B cell (primary cell): ENCODE measurements at regions not wholly inside any gene's neighbourhood (a gene's known extent, or its start where the extent isn't known, plus 50 kb on each side); places are given as distances from the start of the nearest gene placed in this dataset.

Source experiments
- ATAC-seq: fragments of 200-7000 bp; cut with Tn5 transposase; one replicate; pipeline ENCODE4 v1.10.0; 2021; ENCODE audit warnings: low read depth, mild to moderate bottlenecking, moderate number of reproducible peaks, moderate library complexity
- CTCF ChIA-PET: fragments of 350-600 bp; sonication (Branson Sonifier 250); formaldehyde crosslinking; loops from one replicate; lab custom pipeline; 2021; ENCODE audit warnings: antibody characterized with exemption, inconsistent platforms; lab: Charles Lee
- POLR2A ChIA-PET: fragments of 350-600 bp; sonication (Branson Sonifier 250); formaldehyde crosslinking; loops from one replicate; lab custom pipeline; 2021; ENCODE audit warnings: antibody characterized with exemption; lab: Charles Lee
- DNase-seq: peaks from one replicate; pipeline ENCODE4 v3.0.0; 2013
- H2AFZ ChIP-seq: 2 replicates; pipeline ENCODE4 v1.6.1; 2012; ENCODE audit warnings: mild to moderate bottlenecking, low read depth, low read length; ENCODE audit not compliant: insufficient read depth, poor library complexity, severe bottlenecking
- H3K27ac ChIP-seq, 2 donors: 1 replicate in 1 of 2; 2 replicates in 1 of 2; pipeline ENCODE4 v1.5.1; 2012 to 2013; ENCODE audit warnings: low read length in 2 of 2, mild to moderate bottlenecking in 2 of 2, moderate library complexity in 1 of 2
- H3K27me3 ChIP-seq, 4 experiments: fragments of 200-600 bp in 1 of 4; sonication (generic) in 1 of 4; replicated peaks in 1 of 4; 1 replicate in 2 of 4; 2 replicates in 2 of 4; pipeline versions ENCODE4 v1.6.1 to v1.7.0; 2013 to 2016; ENCODE audit warnings: low read length in 3 of 4, mild to moderate bottlenecking in 2 of 4, mixed read lengths in 1 of 4, moderate library complexity in 1 of 4; ENCODE audit not compliant: insufficient read depth in 4 of 4, control insufficient read depth in 3 of 4; ENCODE audit errors: control extremely low read depth in 1 of 4
- H3K36me3 ChIP-seq, 2 experiments: replicated peaks in 1 of 2; 1 replicate in 1 of 2; 2 replicates in 1 of 2; pipeline versions ENCODE4 v1.6.1 to v1.7.1; 2013; ENCODE audit warnings: low read length in 1 of 2; ENCODE audit not compliant: insufficient read depth in 2 of 2, control insufficient read depth in 1 of 2; ENCODE audit errors: control extremely low read depth in 1 of 2, extremely low read depth in 1 of 2
- H3K4me1 ChIP-seq, 2 donors: fragments of 200-600 bp in 1 of 2; sonication (generic) in 1 of 2; 1 replicate in 1 of 2; 2 replicates in 1 of 2; pipeline versions ENCODE4 v1.5.1 to v1.6.1; 2013 to 2017; ENCODE audit warnings: low read length in 2 of 2; ENCODE audit not compliant: control insufficient read depth in 2 of 2, insufficient read depth in 2 of 2
- H3K4me2 ChIP-seq: replicated peaks from 2 replicates; pipeline ENCODE3; 2012; ENCODE audit warnings: mild to moderate bottlenecking, low read depth, low read length; ENCODE audit not compliant: poor library complexity, severe bottlenecking
- H3K4me3 ChIP-seq, 5 experiments: fragments of 200-600 bp in 1 of 5; sonication (generic) in 1 of 5; 1 replicate in 3 of 5; 2 replicates in 2 of 5; pipeline versions ENCODE4 v1.5.1 to v1.7.0; 2011 to 2016; ENCODE audit warnings: low read length in 4 of 5, mild to moderate bottlenecking in 4 of 5, low read depth in 2 of 5, control low read depth in 1 of 5, moderate library complexity in 1 of 5; ENCODE audit not compliant: insufficient read depth in 1 of 5; ENCODE audit errors: control extremely low read depth in 1 of 5, extremely low read depth in 1 of 5
- H3K79me2 ChIP-seq: fragments of 200-600 bp; sonication (generic); one replicate; pipeline ENCODE4 v1.6.0; 2016; ENCODE audit warnings: low read length; ENCODE audit not compliant: control insufficient read depth, insufficient read depth
- H3K9ac ChIP-seq: fragments of 200-600 bp; sonication (generic); 2 replicates; pipeline ENCODE4 v1.6.1; 2017; ENCODE audit warnings: mild to moderate bottlenecking, low read length, moderate library complexity
- H3K9me3 ChIP-seq, 3 donors: one replicate each; pipeline versions ENCODE4 v1.6.1 to v1.7.1; 2013; ENCODE audit warnings: low read length in 2 of 3; ENCODE audit not compliant: control insufficient read depth in 2 of 3, insufficient read depth in 1 of 3; ENCODE audit errors: control extremely low read depth in 1 of 3
- H4K20me1 ChIP-seq: 2 replicates; pipeline ENCODE4 v1.6.0; 2012; ENCODE audit warnings: mild to moderate bottlenecking, low read length; ENCODE audit not compliant: insufficient read depth, control insufficient read depth, poor library complexity, severe bottlenecking
- H3K27ac Mint-ChIP-seq: one replicate; pipeline ENCODE4 v1.8.0; 2021; ENCODE audit warnings: mixed read lengths
- H3K27me3 Mint-ChIP-seq: one replicate; pipeline ENCODE4 v1.8.0; 2021; ENCODE audit warnings: mixed read lengths
- H3K4me1 Mint-ChIP-seq: one replicate; pipeline ENCODE4 v1.8.0; 2021; ENCODE audit warnings: mixed read lengths
- H3K4me3 Mint-ChIP-seq: one replicate; pipeline ENCODE4 v1.8.0; 2021; ENCODE audit warnings: mixed read lengths
- H3K9me3 Mint-ChIP-seq: one replicate; pipeline ENCODE4 v1.8.0; 2022; ENCODE audit warnings: mixed read lengths; ENCODE audit not compliant: insufficient read depth
- CTCF ChIP-seq: fragments of 200-600 bp; IDR thresholded peaks from one replicate; pipeline ENCODE4 v1.8.0; 2022; ENCODE audit warnings: antibody characterized with exemption, mild to moderate bottlenecking
- EZH2 ChIP-seq: IDR thresholded peaks from 2 replicates; pipeline ENCODE4 v1.6.1; 2012; ENCODE audit warnings: borderline replicate concordance, low read depth, mild to moderate bottlenecking, moderate library complexity, low read length; ENCODE audit not compliant: insufficient read depth, poor library complexity, severe bottlenecking
- WGBS: methylation state at CpG from one replicate; pipeline ENCODE4 v1.1.5; 2013; ENCODE audit warnings: missing lambda C conversion rate; ENCODE audit not compliant: insufficient coverage; 5-methylcytosine and 5-hydroxymethylcytosine counted together
- intact Hi-C: fragments of 100-400 bp; cut with micrococcal nuclease; formaldehyde crosslinking; loops from one replicate; pipeline ENCODE4 v1.10.0; 2022

DNA sequence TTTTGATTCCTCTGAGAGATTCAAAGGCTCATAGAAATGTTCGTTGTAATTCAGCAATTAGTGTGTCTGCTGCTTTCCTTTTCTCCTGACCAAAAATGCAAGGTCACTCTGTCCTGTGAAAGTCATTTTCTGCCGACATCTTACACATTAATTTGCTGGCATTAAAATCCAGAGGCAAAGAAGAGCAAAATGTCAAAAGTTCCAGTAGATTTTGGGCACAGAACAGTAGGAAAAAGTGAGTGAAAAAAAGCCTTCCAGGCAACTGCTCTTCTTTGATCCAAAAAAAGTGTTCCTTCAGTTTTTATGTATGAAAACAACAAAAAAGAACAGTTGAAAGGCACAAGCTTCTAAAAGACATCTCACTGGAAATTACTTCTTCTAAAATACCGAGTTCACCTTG lies 413.8 kb downstream of the FOXO1 start:
- ChIA-PET CTCF (interaction anchor here (2.5 kb wide), 1 partner anchor 416 kb away, joined by 7 read pairs; no protein-coding TSS in a partner anchor), POLR2A (interaction anchor here (0.7 kb wide), 1 partner anchor 387 kb away, joined by 5 read pairs; no protein-coding TSS in a partner anchor)
- peaks cover 6% of the 10 kb centered on the region for H3K9me3 Mint-ChIP-seq
- no peaks in the 10 kb centered on the region for H3K79me2 ChIP-seq
- intact Hi-C loops: no loop called here
- H3K4me3 Mint-ChIP-seq: no peak overlapping the region
- DNase-seq: no peak
- H3K36me3 ChIP-seq: no peaks in the 10 kb centered on the region
- H4K20me1 ChIP-seq: no peaks in the 10 kb centered on the region
- H3K27ac Mint-ChIP-seq: no peak overlapping the region
- H3K9me3 ChIP-seq: peaks cover 0 to 8% (median 0%) of the 10 kb centered on the region in 3 donors
- H3K27me3 ChIP-seq: no peaks in the 10 kb centered on the region
- no peak overlapping the region for H3K9ac ChIP-seq
- ATAC-seq: no peak
- peak overlapping the region; percentile 23 for H2AFZ ChIP-seq
- H3K4me1 Mint-ChIP-seq: peaks cover 12% of the 10 kb centered on the region
- peaks cover 8 to 13% of the 10 kb centered on the region in 2 donors for H3K4me1 ChIP-seq
- H3K27ac ChIP-seq: no peak overlapping the region
- no peak for TF ChIP-seq EZH2
- no peak for TF ChIP-seq CTCF
- H3K4me3 ChIP-seq: no peak overlapping the region
- 60% methylated on average over 1 of the region's 3 CpGs for WGBS
- no peaks in the 10 kb centered on the region for H3K27me3 Mint-ChIP-seq
- no peak overlapping the region for H3K4me2 ChIP-seq

- H3K9me3 ChIP-seq: peaks cover 0 to 5% (median 0%) of the 10 kb centered on the region in 3 donors
- H3K4me1 ChIP-seq: peaks cover 8 to 13% of the 10 kb centered on the region in 2 donors
- no peak for TF ChIP-seq EZH2
- H3K4me3 ChIP-seq: no peak overlapping the region
- no peaks in the 10 kb centered on the region for H3K9me3 Mint-ChIP-seq
- H3K4me1 Mint-ChIP-seq: peaks cover 10% of the 10 kb centered on the region
- no peaks in the 10 kb centered on the region for H4K20me1 ChIP-seq
- 83% methylated on average over 1 of the region's 2 CpGs for WGBS
- H3K27ac Mint-ChIP-seq: no peak overlapping the region
- no peak overlapping the region for H3K27ac ChIP-seq
- intact Hi-C loops: no loop called here
- ChIA-PET CTCF (interaction anchor here (1.6 kb wide), 1 partner anchor 48 kb away, joined by 4 read pairs; no protein-coding TSS in a partner anchor), POLR2A (no interaction called here)
- no peak overlapping the region for H3K9ac ChIP-seq
- no peaks in the 10 kb centered on the region for H3K79me2 ChIP-seq
- no peak overlapping the region for H2AFZ ChIP-seq
- H3K27me3 ChIP-seq: no peaks in the 10 kb centered on the region
- DNase-seq: no peak
- no peaks in the 10 kb centered on the region for H3K36me3 ChIP-seq
- no peak for ATAC-seq
- no peaks in the 10 kb centered on the region for H3K27me3 Mint-ChIP-seq
- no peak overlapping the region for H3K4me2 ChIP-seq
- H3K4me3 Mint-ChIP-seq: no peak overlapping the region
These were observed 412.0 kb downstream of the FOXO1 start for GRCh38 chr13:40254394-40254793.
